Hepatocyte (in vitro differentiated cells): ENCODE measurements at regions not wholly inside any gene's neighbourhood (a gene's known extent, or its start where the extent isn't known, plus 50 kb on each side); places are given as distances from the start of the nearest gene placed in this dataset.

ENCODE experiments used
- DNase-seq: peaks from one replicate; pipeline ENCODE4 v3.0.0-alpha.2; 2016; ENCODE audit warnings: low spot score
- H2AFZ ChIP-seq: fragments of 200-600 bp; sonication (generic); 2 replicates; pipeline ENCODE4 v1.6.0; 2016; ENCODE audit warnings: antibody characterized with exemption, mild to moderate bottlenecking
- H3K27ac ChIP-seq: fragments of 200-600 bp; sonication (generic); 2 replicates; pipeline ENCODE4 v1.5.1; 2016; ENCODE audit warnings: mild to moderate bottlenecking
- H3K27me3 ChIP-seq: fragments of 200-600 bp; sonication (generic); 2 replicates; pipeline ENCODE4 v1.6.1; 2016
- H3K36me3 ChIP-seq: fragments of 200-600 bp; sonication (generic); replicated peaks from 2 replicates; pipeline ENCODE4 v1.5.1; 2016; ENCODE audit warnings: low read depth; ENCODE audit not compliant: insufficient read depth
- H3K4me1 ChIP-seq: fragments of 200-600 bp; sonication (generic); 2 replicates; pipeline ENCODE4 v1.5.1; 2016; ENCODE audit warnings: mild to moderate bottlenecking, moderate library complexity; ENCODE audit not compliant: insufficient read depth
- H3K4me2 ChIP-seq: fragments of 200-600 bp; sonication (generic); 2 replicates; pipeline ENCODE4 v1.6.0; 2016
- H3K4me3 ChIP-seq: fragments of 200-600 bp; sonication (generic); 2 replicates; pipeline ENCODE4 v1.5.1; 2016; ENCODE audit warnings: mild to moderate bottlenecking
- H3K79me2 ChIP-seq: fragments of 200-600 bp; sonication (generic); 2 replicates; pipeline ENCODE4 v1.6.0; 2017; ENCODE audit warnings: mild to moderate bottlenecking
- H3K9me2 ChIP-seq: fragments of 200-600 bp; sonication (generic); replicated peaks from 2 replicates; pipeline ENCODE4 v1.6.0; 2017; ENCODE audit warnings: mild to moderate bottlenecking; ENCODE audit not compliant: insufficient read depth
- H3K9me3 ChIP-seq: fragments of 200-600 bp; sonication (generic); 2 replicates; pipeline ENCODE4 v1.5.1; 2016; ENCODE audit warnings: low read depth, mild to moderate bottlenecking
- H4K20me1 ChIP-seq: fragments of 200-600 bp; sonication (generic); 2 replicates; pipeline ENCODE4 v1.6.0; 2016; ENCODE audit warnings: mild to moderate bottlenecking; ENCODE audit not compliant: insufficient read depth, poor library complexity, severe bottlenecking
- EZH2 ChIP-seq: fragments of 200-600 bp; sonication (generic); IDR thresholded peaks from 2 replicates; pipeline ENCODE4 v1.6.1; 2016; ENCODE audit warnings: antibody characterized with exemption, mild to moderate bottlenecking, borderline replicate concordance
- EZH2phosphoT487 ChIP-seq: fragments of 200-600 bp; sonication (generic); IDR thresholded peaks from one replicate; pipeline ENCODE4 v1.6.1; 2018; ENCODE audit warnings: antibody characterized with exemption, mild to moderate bottlenecking, low read depth, moderate library complexity; ENCODE audit not compliant: unreplicated experiment, severe bottlenecking
- WGBS: methylation state at CpG from one replicate; pipeline ENCODE4 v1.1.6; 2016; ENCODE audit warnings: low lambda C conversion rate; ENCODE audit errors: missing lambda C conversion rate; 5-methylcytosine and 5-hydroxymethylcytosine counted together
- TF ChIP-seq, protein P1 (sequence below): fragments of 200-600 bp; sonication (generic); IDR thresholded peaks from 2 replicates; pipeline ENCODE4 v1.5.1; 2016; ENCODE audit warnings: antibody characterized with exemption, mild to moderate bottlenecking; ENCODE audit not compliant: poor library complexity

DNA sequence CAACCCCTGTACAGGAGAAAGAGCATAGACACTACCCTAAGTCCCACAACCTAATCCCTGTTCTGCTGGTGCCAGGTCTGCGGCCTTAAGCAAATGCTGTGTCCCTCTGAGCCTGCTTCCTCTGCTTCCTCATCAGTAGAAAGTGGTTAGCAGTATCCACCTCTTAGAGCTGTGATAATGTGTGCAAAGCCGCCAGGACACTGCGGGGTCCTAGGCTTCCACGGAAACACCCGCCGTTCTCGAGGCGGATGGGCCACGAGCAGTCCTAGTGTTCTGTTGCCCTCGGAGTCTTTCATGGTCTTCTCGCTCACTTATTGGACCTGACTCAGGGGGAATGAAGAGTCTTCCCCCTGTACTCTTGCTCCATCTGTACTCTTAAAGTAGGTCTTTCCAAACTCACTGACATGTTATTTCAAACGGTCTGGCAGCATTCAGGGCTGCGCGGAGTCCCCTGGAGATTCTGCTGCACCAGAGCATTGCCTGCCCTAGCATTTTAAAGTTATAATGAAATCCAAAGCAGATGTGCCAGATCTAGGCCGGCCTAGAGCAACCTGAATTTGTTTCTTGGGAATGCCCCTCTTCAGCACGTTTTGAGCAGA, 107.2 kb upstream of the ZNF236 start:
- H3K79me2 ChIP-seq, result no peaks in the 10 kb centered on the region
- no peaks in the 10 kb centered on the region for H4K20me1 ChIP-seq
- H3K27ac ChIP-seq, result no peak overlapping the region
- no peak overlapping the region for H2AFZ ChIP-seq
- no peaks in the 10 kb centered on the region for H3K9me2 ChIP-seq
- no peaks in the 10 kb centered on the region for H3K27me3 ChIP-seq
- no peak for DNase-seq
- H3K4me2 ChIP-seq, result no peak overlapping the region
- no peaks in the 10 kb centered on the region for H3K9me3 ChIP-seq
- TF ChIP-seq, protein P1, sequence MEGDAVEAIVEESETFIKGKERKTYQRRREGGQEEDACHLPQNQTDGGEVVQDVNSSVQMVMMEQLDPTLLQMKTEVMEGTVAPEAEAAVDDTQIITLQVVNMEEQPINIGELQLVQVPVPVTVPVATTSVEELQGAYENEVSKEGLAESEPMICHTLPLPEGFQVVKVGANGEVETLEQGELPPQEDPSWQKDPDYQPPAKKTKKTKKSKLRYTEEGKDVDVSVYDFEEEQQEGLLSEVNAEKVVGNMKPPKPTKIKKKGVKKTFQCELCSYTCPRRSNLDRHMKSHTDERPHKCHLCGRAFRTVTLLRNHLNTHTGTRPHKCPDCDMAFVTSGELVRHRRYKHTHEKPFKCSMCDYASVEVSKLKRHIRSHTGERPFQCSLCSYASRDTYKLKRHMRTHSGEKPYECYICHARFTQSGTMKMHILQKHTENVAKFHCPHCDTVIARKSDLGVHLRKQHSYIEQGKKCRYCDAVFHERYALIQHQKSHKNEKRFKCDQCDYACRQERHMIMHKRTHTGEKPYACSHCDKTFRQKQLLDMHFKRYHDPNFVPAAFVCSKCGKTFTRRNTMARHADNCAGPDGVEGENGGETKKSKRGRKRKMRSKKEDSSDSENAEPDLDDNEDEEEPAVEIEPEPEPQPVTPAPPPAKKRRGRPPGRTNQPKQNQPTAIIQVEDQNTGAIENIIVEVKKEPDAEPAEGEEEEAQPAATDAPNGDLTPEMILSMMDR, result no peak
- no peak for TF ChIP-seq EZH2
- TF ChIP-seq EZH2phosphoT487, result no peak
- no peak overlapping the region for H3K4me3 ChIP-seq
- no peaks in the 10 kb centered on the region for H3K36me3 ChIP-seq
- WGBS, result 85% methylated on average over 16 of the region's 16 CpGs
- no peaks in the 10 kb centered on the region for H3K4me1 ChIP-seq

DNA sequence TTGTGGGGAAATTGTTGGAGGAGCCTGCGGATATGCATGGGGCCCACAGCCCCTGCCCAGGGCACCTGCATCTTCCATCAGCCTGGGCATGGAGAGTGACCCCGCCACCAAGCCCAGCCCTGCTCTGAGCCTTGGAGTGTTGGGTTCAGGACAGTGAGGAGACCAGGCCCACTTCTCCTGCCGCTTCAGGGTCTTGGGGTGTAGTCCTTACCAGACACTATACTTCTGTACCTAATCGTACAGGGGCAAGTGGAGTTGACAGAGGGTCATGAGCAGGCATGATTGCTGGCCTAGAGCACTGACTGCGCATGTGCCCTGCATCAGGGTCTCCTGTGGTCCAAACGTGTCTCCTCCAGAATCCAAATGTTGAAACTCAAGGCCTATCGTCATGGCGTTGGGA, 108.9 kb upstream of the ZNF236 start:
- H3K79me2 ChIP-seq, result no peaks in the 10 kb centered on the region
- H2AFZ ChIP-seq, result no peak overlapping the region
- no peak overlapping the region for H3K4me3 ChIP-seq
- TF ChIP-seq EZH2 (no peak), EZH2phosphoT487 (no peak)
- TF ChIP-seq, protein P1, result no peak
- WGBS, result 96% methylated on average over 8 of the region's 8 CpGs
- H4K20me1 ChIP-seq, result no peaks in the 10 kb centered on the region
- DNase-seq, result no peak
- H3K36me3 ChIP-seq, result no peaks in the 10 kb centered on the region
- H3K9me3 ChIP-seq, result no peaks in the 10 kb centered on the region
- H3K9me2 ChIP-seq, result no peaks in the 10 kb centered on the region
- H3K27ac ChIP-seq, result no peak overlapping the region
- H3K27me3 ChIP-seq, result no peaks in the 10 kb centered on the region
- no peaks in the 10 kb centered on the region for H3K4me1 ChIP-seq
- H3K4me2 ChIP-seq, result no peak overlapping the region

DNA sequence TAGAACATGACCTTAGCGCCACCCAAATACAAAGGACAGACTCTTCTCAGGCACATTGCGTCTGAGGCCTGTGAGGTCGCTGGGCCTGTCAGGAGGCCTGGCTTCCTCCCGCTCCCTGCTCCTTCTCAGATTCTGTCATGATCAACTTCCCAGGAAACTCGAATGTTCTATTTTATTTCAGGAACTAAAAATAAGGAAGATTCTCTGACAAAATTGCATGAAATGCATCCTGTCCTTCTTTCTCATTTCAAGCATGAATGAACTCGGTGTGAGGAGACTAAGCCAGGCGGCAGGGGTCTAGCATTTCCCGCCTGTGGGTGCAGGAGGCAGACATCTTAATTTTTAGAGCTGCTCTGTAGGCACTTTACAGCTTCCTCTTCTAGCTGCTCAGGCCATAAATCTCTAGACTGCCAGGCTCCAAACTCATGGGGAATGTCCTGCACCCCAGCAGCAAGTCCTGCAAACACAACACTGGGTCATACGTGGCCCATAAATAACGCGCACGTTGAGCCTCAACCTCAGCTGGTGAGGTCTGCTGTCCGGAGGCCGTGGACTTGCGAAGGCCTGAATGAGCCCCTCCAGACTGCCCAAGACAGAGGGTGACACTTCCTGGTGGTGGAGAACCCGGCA, 109.7 kb upstream of the ZNF236 start:
- H3K27ac ChIP-seq, result no peak overlapping the region
- TF ChIP-seq, protein P1, result no peak
- TF ChIP-seq EZH2, result no peak
- 89% methylated on average over 16 of the region's 16 CpGs for WGBS
- no peak for DNase-seq
- no peaks in the 10 kb centered on the region for H3K79me2 ChIP-seq
- H3K27me3 ChIP-seq, result no peaks in the 10 kb centered on the region
- no peaks in the 10 kb centered on the region for H3K36me3 ChIP-seq
- H3K9me3 ChIP-seq, result no peaks in the 10 kb centered on the region
- H3K4me2 ChIP-seq, result no peak overlapping the region
- H3K9me2 ChIP-seq, result no peaks in the 10 kb centered on the region
- no peaks in the 10 kb centered on the region for H4K20me1 ChIP-seq
- no peak overlapping the region for H2AFZ ChIP-seq
- no peaks in the 10 kb centered on the region for H3K4me1 ChIP-seq
- H3K4me3 ChIP-seq, result no peak overlapping the region
